PC-9 (cell line): ENCODE measurements at regions not wholly inside any gene's neighbourhood (a gene's known extent, or its start where the extent isn't known, plus 50 kb on each side); places are given as distances from the start of the nearest gene placed in this dataset.

Experiments
- BruUV-seq: library from RNA; stranded (reverse); fragments of 400-500 nt; replicated peaks from 2 replicates; lab custom pipeline; 2021; lab: Mats Ljungman, UMichigan
- CTCF ChIA-PET: fragments of 300-600 bp; sonication (Branson Sonifier 250); formaldehyde crosslinking; loops from one replicate; lab custom pipeline; 2022; ENCODE audit warnings: antibody characterized with exemption; lab: Charles Lee
- POLR2A ChIA-PET: fragments of 300-600 bp; sonication (Branson Sonifier 250); formaldehyde crosslinking; loops from one replicate; lab custom pipeline; 2022; ENCODE audit warnings: antibody characterized with exemption; ENCODE audit not compliant: unreplicated experiment; lab: Charles Lee
- DNase-seq, 2 experiments: peaks; one replicate each; pipeline versions ENCODE4 v3.0.0 to v3.0.0-alpha.2; 2015 to 2022; ENCODE audit warnings: mixed read lengths in 1 of 2
- H2AFZ ChIP-seq: fragments of 200-600 bp; sonication (generic); 2 replicates; pipeline ENCODE4 v1.8.1; 2017; ENCODE audit warnings: antibody characterized with exemption
- H3F3A ChIP-seq: fragments of 200-600 bp; sonication (generic); 2 replicates; pipeline ENCODE4 v1.8.1; 2017; ENCODE audit warnings: antibody characterized with exemption, mild to moderate bottlenecking, low read depth; ENCODE audit not compliant: insufficient read depth
- H3K27ac ChIP-seq: fragments of 200-600 bp; sonication (generic); 2 replicates; pipeline ENCODE4 v1.6.1; 2016; ENCODE audit warnings: mixed run types
- H3K27me3 ChIP-seq: fragments of 200-600 bp; sonication (generic); 2 replicates; pipeline ENCODE4 v1.6.1; 2016; ENCODE audit warnings: low read depth, mixed run types; ENCODE audit not compliant: insufficient read depth
- H3K36me3 ChIP-seq: fragments of 200-600 bp; sonication (generic); 2 replicates; pipeline ENCODE4 v1.6.1; 2016; ENCODE audit warnings: low read depth, mixed run types
- H3K4me1 ChIP-seq: fragments of 200-600 bp; sonication (generic); replicated peaks from 2 replicates; pipeline ENCODE4 v1.6.1; 2016; ENCODE audit warnings: mixed run types; ENCODE audit not compliant: insufficient read depth
- H3K4me2 ChIP-seq: fragments of 200-600 bp; sonication (generic); 2 replicates; pipeline ENCODE4 v1.6.1; 2017; ENCODE audit warnings: mixed run types
- H3K4me3 ChIP-seq: fragments of 200-600 bp; sonication (generic); 2 replicates; pipeline ENCODE4 v1.6.1; 2016; ENCODE audit warnings: mixed run types
- H3K79me2 ChIP-seq: fragments of 200-600 bp; sonication (generic); 2 replicates; pipeline ENCODE4 v1.6.1; 2017; ENCODE audit warnings: low read depth, mixed run types
- H3K9me2 ChIP-seq: fragments of 200-600 bp; sonication (generic); 2 replicates; pipeline ENCODE4 v1.8.1; 2017; ENCODE audit warnings: mild to moderate bottlenecking; ENCODE audit not compliant: insufficient read depth
- H3K9me3 ChIP-seq: fragments of 200-600 bp; sonication (generic); 2 replicates; pipeline ENCODE4 v1.8.1; 2016; ENCODE audit warnings: low read depth; ENCODE audit not compliant: insufficient read depth
- H4K20me1 ChIP-seq: fragments of 200-600 bp; sonication (generic); 2 replicates; pipeline ENCODE4 v1.8.1; 2017; ENCODE audit not compliant: insufficient read depth
- CTCF ChIP-seq: fragments of 200-600 bp; sonication (generic); conservative IDR thresholded peaks from 2 replicates; pipeline ENCODE4 v1.6.1; 2017; ENCODE audit warnings: mixed run types, antibody characterized with exemption, mild to moderate bottlenecking, moderate library complexity
- EZH2 ChIP-seq: fragments of 200-600 bp; sonication (generic); IDR thresholded peaks from 2 replicates; pipeline ENCODE4 v1.8.0; 2017; ENCODE audit warnings: antibody characterized with exemption, low read depth
- intact Hi-C: fragments of 100-400 bp; cut with micrococcal nuclease; formaldehyde crosslinking; loops from one replicate; pipeline ENCODE4 v1.10.0; 2022; ENCODE audit not compliant: unreplicated experiment

- Histone ChIP-seq H4K20me1 (no peaks in the 10 kb centered on the region), H3K4me1 (no peaks in the 10 kb centered on the region), H3K79me2 (no peaks in the 10 kb centered on the region), H3K27me3 (no peaks in the 10 kb centered on the region), H3K36me3 (no peaks in the 10 kb centered on the region), H3K4me3 (no peak overlapping the region), H3F3A (no peaks in the 10 kb centered on the region), H3K9me2 (no peaks in the 10 kb centered on the region), H3K4me2 (no peak overlapping the region), H2AFZ (no peak overlapping the region), H3K9me3 (no peaks in the 10 kb centered on the region), H3K27ac (no peak overlapping the region)
- POLR2A ChIA-PET: no interaction called here
- intact Hi-C loops: no loop called here
- TF ChIP-seq EZH2 (no peak), CTCF (no peak)
- BruUV-seq: no TSS peak
- DNase-seq: peak in 1 of 2 experiments; percentile 24
- CTCF ChIA-PET: no interaction called here
These were observed 189.8 kb downstream of the SNX19 start for GRCh38 chr11:130726234-130727037.

DNA sequence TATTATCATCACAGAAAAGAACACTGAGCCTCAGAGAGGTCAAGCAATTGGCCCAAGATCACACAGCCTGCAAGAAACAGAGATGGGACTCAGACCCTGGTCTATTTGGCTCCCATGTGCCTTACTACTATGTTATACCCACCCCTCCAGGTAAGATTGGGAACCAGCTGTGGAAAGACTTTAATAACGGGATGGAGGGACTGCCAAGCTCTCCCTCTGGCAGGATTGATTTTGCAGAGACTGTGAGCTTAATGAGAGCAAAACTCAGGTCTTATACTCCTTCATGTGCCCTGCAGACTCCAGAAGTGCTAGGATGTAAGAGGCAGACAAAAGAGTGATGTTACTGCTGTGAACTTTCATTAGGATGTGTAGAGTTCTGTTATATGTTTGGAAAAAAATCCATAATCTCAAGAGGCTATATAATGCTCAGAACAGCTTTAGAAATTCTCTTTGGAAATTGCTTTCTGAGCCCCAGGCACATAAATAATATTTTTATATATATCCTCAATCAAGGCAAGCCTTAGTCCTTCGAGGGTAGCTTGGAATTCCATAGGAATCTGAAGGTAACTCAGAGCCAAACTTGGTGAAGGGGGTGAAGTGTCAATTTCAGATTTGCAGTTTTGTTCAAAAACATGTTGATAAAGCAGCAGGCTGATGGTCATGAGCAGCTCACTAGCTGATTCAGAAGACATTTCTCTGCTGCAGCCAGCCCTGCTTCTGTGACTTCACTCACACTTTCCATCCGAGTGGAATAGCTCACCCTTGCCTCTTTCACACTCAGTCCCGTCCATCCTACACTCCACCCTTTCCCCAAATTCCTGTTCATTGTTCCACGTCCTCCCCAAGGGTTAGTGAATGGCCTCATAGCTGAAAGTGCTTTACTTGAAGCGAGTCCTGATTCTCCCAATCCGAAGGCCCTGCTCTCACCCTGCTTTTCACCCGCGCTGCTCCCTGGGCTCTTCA is 188.8 kb downstream of the SNX19 start:
- CTCF ChIA-PET: no interaction called here
- H3K4me1 ChIP-seq: no peaks in the 10 kb centered on the region
- no peak overlapping the region for H3K4me2 ChIP-seq
- no peaks in the 10 kb centered on the region for H4K20me1 ChIP-seq
- no peak overlapping the region for H3K27ac ChIP-seq
- POLR2A ChIA-PET: no interaction called here
- no peaks in the 10 kb centered on the region for H3K36me3 ChIP-seq
- no peak for DNase-seq
- H3K9me2 ChIP-seq: no peaks in the 10 kb centered on the region; the same call in 1 of the 2 replicates
- intact Hi-C loops: no loop called here
- H2AFZ ChIP-seq: no peak overlapping the region
- no peak overlapping the region for H3K4me3 ChIP-seq
- no peaks in the 10 kb centered on the region for H3K27me3 ChIP-seq
- no peaks in the 10 kb centered on the region for H3K79me2 ChIP-seq
- TF ChIP-seq EZH2: no peak
- no peak for TF ChIP-seq CTCF
- no peaks in the 10 kb centered on the region for H3F3A ChIP-seq
- BruUV-seq: no TSS peak
- no peaks in the 10 kb centered on the region for H3K9me3 ChIP-seq
